ENCODE measurements at regions not wholly inside any gene's neighbourhood (a gene's known extent, or its start where the extent isn't known, plus 50 kb on each side); places are given as distances from the start of the nearest gene placed in this dataset.

- no peaks in the 10 kb centered on the region for H3K79me2 ChIP-seq (ENCODE audit: low read length)
- no peaks in the 10 kb centered on the region for H3F3A ChIP-seq (ENCODE audit: insufficient read depth, low read length)
- H3K4me3 ChIP-seq (ENCODE audit: low read length) = no peak overlapping the region
These were observed 528.4 kb downstream of the PPARGC1A start for GRCh38 chr4:23361453-23361852.

GRCh38 chr4:23360718-23361117, 529.1 kb downstream of the PPARGC1A start:
- H3K9ac ChIP-seq (ENCODE audit: low read length) = no peak overlapping the region
- H3K27me3 ChIP-seq (replicated peaks; ENCODE audit: insufficient read depth, low read length) = no peaks in the 10 kb centered on the region
- H3K79me2 ChIP-seq (ENCODE audit: low read length) = no peaks in the 10 kb centered on the region
- H3K4me2 ChIP-seq (ENCODE audit: low read depth, low read length) = no peak overlapping the region
- no peaks in the 10 kb centered on the region for H3K4me1 ChIP-seq (ENCODE audit: low read length)
- no peaks in the 10 kb centered on the region for H3K9me3 ChIP-seq (replicated peaks; ENCODE audit: insufficient read depth, low read length)
- no peaks in the 10 kb centered on the region for H3K36me3 ChIP-seq (replicated peaks; ENCODE audit: insufficient read depth, low read length)
- H3K27ac ChIP-seq (ENCODE audit: low read length) = no peak overlapping the region
- no peaks in the 10 kb centered on the region for H4K20me1 ChIP-seq (ENCODE audit: insufficient read depth, low read length)
- no peaks in the 10 kb centered on the region for H3K9me2 ChIP-seq (replicated peaks; ENCODE audit: insufficient read depth, low read length)
- no peak for TF ChIP-seq EZH2 (optimal IDR thresholded peaks at IDR 0.05; ENCODE audit: low read depth, low read length)
- no peak for TF ChIP-seq CTCF (IDR thresholded peaks at IDR 0.05; ENCODE audit: low read length)
- no peak for TF ChIP-seq EZH2phosphoT487 (IDR thresholded peaks at IDR 0.05; ENCODE audit: low read length)
- no peak for DNase-seq
- H3K4me3 ChIP-seq (ENCODE audit: low read length) = no peak overlapping the region
- H2AFZ ChIP-seq (ENCODE audit: low read length) = no peak overlapping the region
- H3F3A ChIP-seq (ENCODE audit: insufficient read depth, low read length) = no peaks in the 10 kb centered on the region

More at GRCh38 chr4:23361453-23361852, 528.4 kb downstream of the PPARGC1A start:
- H3K9ac ChIP-seq (ENCODE audit: low read length) = no peak overlapping the region
- no peaks in the 10 kb centered on the region for H3K36me3 ChIP-seq (replicated peaks; ENCODE audit: insufficient read depth, low read length)
- no peak for DNase-seq
- no peaks in the 10 kb centered on the region for H3K27me3 ChIP-seq (replicated peaks; ENCODE audit: insufficient read depth, low read length)
- H3K4me1 ChIP-seq (ENCODE audit: low read length) = no peaks in the 10 kb centered on the region
- H3K9me2 ChIP-seq (replicated peaks; ENCODE audit: insufficient read depth, low read length) = no peaks in the 10 kb centered on the region
- no peak overlapping the region for H3K4me2 ChIP-seq (ENCODE audit: low read depth, low read length)
- H4K20me1 ChIP-seq (ENCODE audit: insufficient read depth, low read length) = no peaks in the 10 kb centered on the region
- H2AFZ ChIP-seq (ENCODE audit: low read length) = no peak overlapping the region
- TF ChIP-seq EZH2phosphoT487 (IDR thresholded peaks at IDR 0.05; ENCODE audit: low read length) (no peak), EZH2 (optimal IDR thresholded peaks at IDR 0.05; ENCODE audit: low read depth, low read length) (no peak), CTCF (IDR thresholded peaks at IDR 0.05; ENCODE audit: low read length) (no peak)
- no peak overlapping the region for H3K27ac ChIP-seq (ENCODE audit: low read length)
- no peaks in the 10 kb centered on the region for H3K9me3 ChIP-seq (replicated peaks; ENCODE audit: insufficient read depth, low read length)

GRCh38 chr4:23355258-23355657, 534.6 kb downstream of the PPARGC1A start:
- Histone ChIP-seq H3K27ac (ENCODE audit: low read length) (no peak overlapping the region), H3K9me3 (replicated peaks; ENCODE audit: insufficient read depth, low read length) (no peaks in the 10 kb centered on the region), H3K9ac (ENCODE audit: low read length) (no peak overlapping the region), H3K4me2 (ENCODE audit: low read depth, low read length) (no peak overlapping the region), H3K4me1 (ENCODE audit: low read length) (peaks cover 2% of the 10 kb centered on the region), H3K9me2 (replicated peaks; ENCODE audit: insufficient read depth, low read length) (no peaks in the 10 kb centered on the region), H3K27me3 (replicated peaks; ENCODE audit: insufficient read depth, low read length) (no peaks in the 10 kb centered on the region), H3K4me3 (ENCODE audit: low read length) (no peak overlapping the region), H3K79me2 (ENCODE audit: low read length) (no peaks in the 10 kb centered on the region), H3F3A (ENCODE audit: insufficient read depth, low read length) (no peaks in the 10 kb centered on the region), H2AFZ (ENCODE audit: low read length) (no peak overlapping the region), H4K20me1 (ENCODE audit: insufficient read depth, low read length) (no peaks in the 10 kb centered on the region), H3K36me3 (replicated peaks; ENCODE audit: insufficient read depth, low read length) (no peaks in the 10 kb centered on the region)
- DNase-seq = no peak
- TF ChIP-seq CTCF (IDR thresholded peaks at IDR 0.05; ENCODE audit: low read length) = no peak
- TF ChIP-seq EZH2 (optimal IDR thresholded peaks at IDR 0.05; ENCODE audit: low read depth, low read length) = no peak
- no peak for TF ChIP-seq EZH2phosphoT487 (IDR thresholded peaks at IDR 0.05; ENCODE audit: low read length)
